ENCODE measurements at regions not wholly inside any gene's neighbourhood (a gene's known extent, or its start where the extent isn't known, plus 50 kb on each side); places are given as distances from the start of the nearest gene placed in this dataset.

DNA sequence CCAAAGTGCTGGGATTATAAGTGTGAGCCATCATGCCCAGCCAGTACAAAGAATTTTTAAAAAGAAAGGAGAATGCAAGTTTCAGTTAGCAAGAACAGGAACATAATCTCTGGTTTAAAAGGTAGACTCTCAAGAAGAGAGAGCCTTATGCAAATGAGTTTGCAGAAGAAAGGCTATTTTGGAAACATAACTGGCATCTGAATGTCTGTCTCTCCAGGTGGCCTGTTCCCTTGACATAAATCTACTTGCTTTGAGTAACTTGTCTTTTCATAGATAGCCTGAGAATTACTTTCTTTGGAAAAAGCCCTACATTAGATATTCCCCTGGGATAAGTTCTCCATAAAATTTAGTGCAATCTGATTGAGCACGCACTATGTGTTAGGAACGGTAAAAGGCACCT is 109.6 kb downstream of the ICOS start:
- H3K4me1 ChIP-seq (ENCODE audit: insufficient read depth, insufficient read length) = no peaks in the 10 kb centered on the region
- no peak for DNase-seq (ENCODE audit: low read depth, low spot score)
- TF ChIP-seq YY1 (IDR thresholded peaks at IDR 0.05; ENCODE audit: insufficient read depth, insufficient read length) = no peak
- TF ChIP-seq SUZ12 (IDR thresholded peaks at IDR 0.05; ENCODE audit: extremely low read depth, insufficient read depth, insufficient read length) = no peak
- H3K36me3 ChIP-seq (ENCODE audit: insufficient read depth, insufficient read length, low read length) = no peaks in the 10 kb centered on the region
- H3K9ac ChIP-seq (ENCODE audit: insufficient read length, low read depth) = no peak overlapping the region
- H3K9me3 ChIP-seq (ENCODE audit: insufficient read depth, low read length) = peaks cover 4% of the 10 kb centered on the region; the same call in 1 of the 2 replicates
- H3K4me3 ChIP-seq (ENCODE audit: insufficient read length, low read depth) = no peak overlapping the region
- H3K27me3 ChIP-seq (ENCODE audit: insufficient read depth, insufficient read length) = no peaks in the 10 kb centered on the region

DNA sequence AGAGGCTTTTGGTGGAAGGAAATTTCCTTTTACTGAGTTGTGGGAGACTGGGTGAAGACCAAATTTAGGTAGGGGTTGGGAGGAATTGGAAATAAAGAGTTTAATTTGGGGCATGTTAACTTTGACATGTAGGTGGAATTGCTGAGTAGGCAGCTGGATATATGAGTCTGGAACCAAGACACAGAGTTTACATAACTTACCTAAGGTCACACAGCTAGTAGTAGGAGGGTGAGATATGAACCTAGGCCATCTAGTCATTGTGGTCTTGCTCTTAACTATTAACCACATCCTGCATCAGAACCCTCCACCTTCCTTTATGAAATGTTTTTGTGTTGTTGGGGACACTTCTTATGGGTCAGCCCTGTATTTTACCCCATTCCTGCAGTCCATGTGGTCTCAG is 113.1 kb downstream of the ICOS start:
- no peak overlapping the region for H3K4me3 ChIP-seq (ENCODE audit: insufficient read length, low read depth)
- no peak overlapping the region for H3K9ac ChIP-seq (ENCODE audit: insufficient read length, low read depth)
- no peak for TF ChIP-seq YY1 (IDR thresholded peaks at IDR 0.05; ENCODE audit: insufficient read depth, insufficient read length)
- no peak for TF ChIP-seq ZNF274 (IDR thresholded peaks at IDR 0.05; ENCODE audit: low read depth, low read length)
- TF ChIP-seq SUZ12 (IDR thresholded peaks at IDR 0.05; ENCODE audit: extremely low read depth, insufficient read depth, insufficient read length) = no peak
- H3K9me3 ChIP-seq (ENCODE audit: insufficient read depth, low read length) = no peaks in the 10 kb centered on the region
- H3K36me3 ChIP-seq (ENCODE audit: insufficient read depth, insufficient read length, low read length) = no peaks in the 10 kb centered on the region
- no peak for DNase-seq (ENCODE audit: low read depth, low spot score)
- H3K4me1 ChIP-seq (ENCODE audit: insufficient read depth, insufficient read length) = no peaks in the 10 kb centered on the region
- H3K27me3 ChIP-seq (ENCODE audit: insufficient read depth, insufficient read length) = no peaks in the 10 kb centered on the region

DNA sequence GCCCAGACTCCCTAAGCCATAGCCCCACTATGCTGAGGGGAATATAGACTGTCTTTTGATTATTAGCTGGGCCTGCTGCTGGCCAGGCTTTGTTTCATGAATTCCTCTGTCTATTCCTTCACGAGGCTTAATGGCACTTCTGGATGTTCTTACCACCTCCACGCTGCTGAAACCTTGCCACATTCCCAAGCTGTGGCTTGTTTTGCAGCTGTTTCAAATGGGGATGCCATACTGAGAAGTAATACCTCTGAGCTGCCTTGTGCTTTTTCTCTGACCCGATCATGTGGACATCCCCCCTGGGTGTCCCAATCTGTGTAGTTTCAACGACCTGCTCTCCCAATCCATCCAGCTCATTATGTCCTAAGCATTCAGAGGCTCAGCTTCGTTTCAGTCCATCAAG is 114.1 kb downstream of the ICOS start:
- no peaks in the 10 kb centered on the region for H3K4me1 ChIP-seq (ENCODE audit: insufficient read depth, insufficient read length)
- H3K36me3 ChIP-seq (ENCODE audit: insufficient read depth, insufficient read length, low read length) = no peaks in the 10 kb centered on the region
- no peaks in the 10 kb centered on the region for H3K27me3 ChIP-seq (ENCODE audit: insufficient read depth, insufficient read length)
- no peak for DNase-seq (ENCODE audit: low read depth, low spot score)
- no peak overlapping the region for H3K9ac ChIP-seq (ENCODE audit: insufficient read length, low read depth)
- H3K4me3 ChIP-seq (ENCODE audit: insufficient read length, low read depth) = no peak overlapping the region
- no peaks in the 10 kb centered on the region for H3K9me3 ChIP-seq (ENCODE audit: insufficient read depth, low read length)
- no peak for TF ChIP-seq SUZ12 (IDR thresholded peaks at IDR 0.05; ENCODE audit: extremely low read depth, insufficient read depth, insufficient read length)
- no peak for TF ChIP-seq YY1 (IDR thresholded peaks at IDR 0.05; ENCODE audit: insufficient read depth, insufficient read length)
- TF ChIP-seq ZNF274 (IDR thresholded peaks at IDR 0.05; ENCODE audit: low read depth, low read length) = no peak

DNA sequence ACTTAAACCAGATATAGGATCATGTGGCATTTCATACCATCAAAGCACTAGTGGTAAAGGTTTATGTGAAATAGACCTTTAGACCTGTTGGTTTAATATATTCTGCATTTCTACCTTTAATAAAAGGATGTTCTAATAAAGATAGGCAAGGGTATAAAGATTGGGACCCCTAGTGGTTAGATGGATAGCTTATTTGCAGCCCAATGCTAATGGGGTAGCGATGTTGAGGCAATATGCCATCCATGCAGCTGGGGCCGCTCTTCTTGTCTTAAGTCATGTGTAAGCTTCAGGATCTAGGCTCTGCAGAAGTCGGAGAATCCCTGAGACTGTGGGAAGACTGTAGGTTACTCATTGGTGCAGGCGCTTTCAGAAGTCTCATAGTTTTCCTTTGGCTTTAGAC is 114.9 kb downstream of the ICOS start:
- TF ChIP-seq YY1 (IDR thresholded peaks at IDR 0.05; ENCODE audit: insufficient read depth, insufficient read length) = no peak
- TF ChIP-seq ZNF274 (IDR thresholded peaks at IDR 0.05; ENCODE audit: low read depth, low read length) = no peak
- TF ChIP-seq SUZ12 (IDR thresholded peaks at IDR 0.05; ENCODE audit: extremely low read depth, insufficient read depth, insufficient read length) = no peak
- Histone ChIP-seq H3K27me3 (ENCODE audit: insufficient read depth, insufficient read length) (no peaks in the 10 kb centered on the region), H3K9ac (ENCODE audit: insufficient read length, low read depth) (no peak overlapping the region), H3K36me3 (ENCODE audit: insufficient read depth, insufficient read length, low read length) (no peaks in the 10 kb centered on the region), H3K9me3 (ENCODE audit: insufficient read depth, low read length) (no peaks in the 10 kb centered on the region), H3K4me1 (ENCODE audit: insufficient read depth, insufficient read length) (no peaks in the 10 kb centered on the region), H3K4me3 (ENCODE audit: insufficient read length, low read depth) (no peak overlapping the region)
- DNase-seq (ENCODE audit: low read depth, low spot score) = no peak

DNA sequence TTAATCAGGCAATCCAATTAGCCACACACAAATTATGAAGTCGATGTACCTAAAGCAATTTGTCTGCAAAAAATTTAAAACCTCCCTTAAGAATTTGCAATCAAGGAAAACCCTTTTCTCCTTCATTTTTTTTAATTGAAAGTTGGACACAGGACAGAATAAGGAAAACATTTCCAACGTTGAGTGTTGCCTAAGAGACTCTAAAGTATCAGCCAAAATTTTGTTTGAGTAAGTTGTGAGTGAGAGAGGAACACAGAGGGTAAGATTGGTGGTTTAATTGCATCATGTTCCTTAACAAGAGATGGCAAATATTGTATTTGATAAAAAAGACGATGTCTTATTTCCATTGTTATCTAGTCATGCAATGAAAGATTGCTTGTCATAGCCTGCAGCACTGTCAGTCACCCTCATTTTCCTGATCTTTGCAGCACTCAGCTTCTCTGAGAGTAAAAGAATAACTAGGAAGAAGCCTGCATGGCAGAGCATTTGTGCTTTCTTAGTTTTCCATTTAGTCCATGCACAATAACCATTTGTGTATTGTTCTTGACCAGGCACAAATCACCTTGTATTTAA is 115.5 kb downstream of the ICOS start:
- no peaks in the 10 kb centered on the region for H3K36me3 ChIP-seq (ENCODE audit: insufficient read depth, insufficient read length, low read length)
- no peaks in the 10 kb centered on the region for H3K27me3 ChIP-seq (ENCODE audit: insufficient read depth, insufficient read length)
- H3K4me3 ChIP-seq (ENCODE audit: insufficient read length, low read depth) = no peak overlapping the region
- H3K4me1 ChIP-seq (ENCODE audit: insufficient read depth, insufficient read length) = no peaks in the 10 kb centered on the region
- no peak for TF ChIP-seq SUZ12 (IDR thresholded peaks at IDR 0.05; ENCODE audit: extremely low read depth, insufficient read depth, insufficient read length)
- TF ChIP-seq ZNF274 (IDR thresholded peaks at IDR 0.05; ENCODE audit: low read depth, low read length) = no peak
- no peak for TF ChIP-seq YY1 (IDR thresholded peaks at IDR 0.05; ENCODE audit: insufficient read depth, insufficient read length)
- DNase-seq (ENCODE audit: low read depth, low spot score) = no peak
- no peak overlapping the region for H3K9ac ChIP-seq (ENCODE audit: insufficient read length, low read depth)
- no peaks in the 10 kb centered on the region for H3K9me3 ChIP-seq (ENCODE audit: insufficient read depth, low read length)

DNA sequence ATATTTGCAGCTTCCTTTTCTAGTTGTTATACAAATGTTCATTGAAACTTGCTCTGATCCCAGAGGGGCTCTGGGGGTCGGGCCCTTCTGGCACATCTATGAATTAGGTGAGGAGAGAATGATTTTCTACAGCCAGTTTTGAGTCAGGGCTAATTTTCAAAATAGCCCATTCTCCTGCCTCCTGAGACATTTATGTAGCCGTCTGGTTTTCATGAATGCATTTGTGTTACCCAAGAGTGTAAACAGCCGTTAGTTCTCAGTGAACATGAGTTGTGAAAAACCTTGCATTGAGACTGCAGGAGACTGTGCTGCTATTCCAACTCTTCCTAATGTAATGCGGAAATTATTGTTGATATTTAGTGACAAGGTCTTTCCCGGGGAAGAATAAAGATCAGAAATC is 122.5 kb downstream of the ICOS start:
- no peak for DNase-seq (ENCODE audit: low read depth, low spot score)
- H3K36me3 ChIP-seq (ENCODE audit: insufficient read depth, insufficient read length, low read length) = no peaks in the 10 kb centered on the region

DNA sequence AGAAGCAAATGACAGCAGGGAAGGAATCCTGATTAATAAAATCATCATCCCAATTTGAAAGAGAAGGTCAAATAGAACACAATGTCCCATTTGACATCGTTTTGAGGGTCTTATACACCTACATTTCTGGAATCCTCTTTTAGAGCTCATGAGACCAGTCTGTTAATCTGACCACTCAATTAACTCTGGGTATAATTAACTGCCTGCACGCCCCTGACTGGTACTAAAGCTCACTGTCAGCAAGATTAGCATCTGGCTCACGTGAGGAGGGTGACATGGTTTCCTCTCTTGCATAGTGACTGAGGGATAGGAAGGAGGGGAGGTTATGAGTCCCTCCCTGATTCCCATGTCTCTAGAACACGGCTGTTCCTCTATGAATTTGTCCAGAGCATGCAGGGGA is 124.3 kb downstream of the ICOS start:
- Histone ChIP-seq H3K9me3 (ENCODE audit: insufficient read depth, low read length) (no peaks in the 10 kb centered on the region), H3K9ac (ENCODE audit: insufficient read length, low read depth) (no peak overlapping the region), H3K36me3 (ENCODE audit: insufficient read depth, insufficient read length, low read length) (no peaks in the 10 kb centered on the region), H3K4me1 (ENCODE audit: insufficient read depth, insufficient read length) (no peaks in the 10 kb centered on the region), H3K4me3 (ENCODE audit: insufficient read length, low read depth) (no peak overlapping the region), H3K27me3 (ENCODE audit: insufficient read depth, insufficient read length) (no peaks in the 10 kb centered on the region)
- no peak for DNase-seq (ENCODE audit: low read depth, low spot score)
- TF ChIP-seq SUZ12 (IDR thresholded peaks at IDR 0.05; ENCODE audit: extremely low read depth, insufficient read depth, insufficient read length) (no peak), YY1 (IDR thresholded peaks at IDR 0.05; ENCODE audit: insufficient read depth, insufficient read length) (no peak), ZNF274 (IDR thresholded peaks at IDR 0.05; ENCODE audit: low read depth, low read length) (no peak)

More for the DNA sequence above, 122.5 kb downstream of the ICOS start:
- no peak overlapping the region for H3K9ac ChIP-seq (ENCODE audit: insufficient read length, low read depth)
- no peak overlapping the region for H3K4me3 ChIP-seq (ENCODE audit: insufficient read length, low read depth)
- no peaks in the 10 kb centered on the region for H3K27me3 ChIP-seq (ENCODE audit: insufficient read depth, insufficient read length)
- H3K9me3 ChIP-seq (ENCODE audit: insufficient read depth, low read length) = no peaks in the 10 kb centered on the region
- TF ChIP-seq YY1 (IDR thresholded peaks at IDR 0.05; ENCODE audit: insufficient read depth, insufficient read length) (no peak), ZNF274 (IDR thresholded peaks at IDR 0.05; ENCODE audit: low read depth, low read length) (no peak), SUZ12 (IDR thresholded peaks at IDR 0.05; ENCODE audit: extremely low read depth, insufficient read depth, insufficient read length) (no peak)
- H3K4me1 ChIP-seq (ENCODE audit: insufficient read depth, insufficient read length) = no peaks in the 10 kb centered on the region

Measured in NT2/D1 (cell line).